Fibroblast of pulmonary artery (primary cell): ENCODE measurements at regions not wholly inside any gene's neighbourhood (a gene's known extent, or its start where the extent isn't known, plus 50 kb on each side); places are given as distances from the start of the nearest gene placed in this dataset.

ENCODE experiments used
- DNase-seq: peaks from one replicate; pipeline ENCODE4 v3.0.0-alpha.2; 2010; ENCODE audit warnings: low read depth
- H3K4me3 ChIP-seq: replicated peaks from 2 replicates; pipeline ENCODE4 v1.5.1; 2011; ENCODE audit warnings: low read depth, mild to moderate bottlenecking, control low read depth, low read length, moderate library complexity
- CTCF ChIP-seq: IDR thresholded peaks from 2 replicates; pipeline ENCODE4 v1.5.1; 2011; ENCODE audit warnings: mild to moderate bottlenecking, control low read depth, low read length, inconsistent platforms; ENCODE audit errors: missing control alignments

GRCh38 chr14:87785897-87786296 is 207.1 kb downstream of the GALC start:
- TF ChIP-seq CTCF: no peak
- no peak for DNase-seq
- no peak overlapping the region for H3K4me3 ChIP-seq

- no peak for TF ChIP-seq CTCF
- no peak overlapping the region for H3K4me3 ChIP-seq
- no peak for DNase-seq
Measured at GRCh38 chr14:87784386-87784785, 208.6 kb downstream of the GALC start.

GRCh38 chr14:87783071-87783470 is 209.9 kb downstream of the GALC start:
- DNase-seq: no peak
- H3K4me3 ChIP-seq: no peak overlapping the region
- no peak for TF ChIP-seq CTCF

- DNase-seq: no peak
- no peak for TF ChIP-seq CTCF
- H3K4me3 ChIP-seq: no peak overlapping the region
Measured at GRCh38 chr14:87772854-87773253, 220.1 kb downstream of the GALC start.

- no peak overlapping the region for H3K4me3 ChIP-seq
- TF ChIP-seq CTCF: no peak
- DNase-seq: no peak
Measured at GRCh38 chr14:87767567-87767901, 225.4 kb downstream of the GALC start.

GRCh38 chr14:87758876-87759275 is 234.1 kb downstream of the GALC start:
- no peak overlapping the region for H3K4me3 ChIP-seq
- no peak for TF ChIP-seq CTCF
- DNase-seq: no peak

GRCh38 chr14:87756661-87757060 is 236.3 kb downstream of the GALC start:
- DNase-seq: no peak
- no peak for TF ChIP-seq CTCF
- no peak overlapping the region for H3K4me3 ChIP-seq
